ENCODE measurements at regions not wholly inside any gene's neighbourhood (a gene's known extent, or its start where the extent isn't known, plus 50 kb on each side); places are given as distances from the start of the nearest gene placed in this dataset.

- FAIRE-seq (no peak), DNase-seq (ENCODE audit: low read depth) (no peak)
- Mint-ChIP-seq H3K4me1 (ENCODE audit: low read depth, unreplicated experiment) (no peaks in the 10 kb centered on the region), H3K27ac (ENCODE audit: unreplicated experiment) (no peak overlapping the region), H3K9me3 (ENCODE audit: unreplicated experiment) (no peaks in the 10 kb centered on the region), H3K4me3 (ENCODE audit: unreplicated experiment) (no peak overlapping the region), H3K36me3 (ENCODE audit: low read depth, unreplicated experiment) (no peaks in the 10 kb centered on the region), H3K27me3 (ENCODE audit: low read depth, unreplicated experiment) (no peaks in the 10 kb centered on the region)
- H3K4me1 ChIP-seq (ENCODE audit: insufficient read depth, low read length): no peaks in the 10 kb centered on the region
- no peaks in the 10 kb centered on the region for H3K9me3 ChIP-seq (ENCODE audit: insufficient read depth, low read depth, low read length)
- no peaks in the 10 kb centered on the region for H3K79me2 ChIP-seq (ENCODE audit: insufficient read depth, low read length)
- H3K9ac ChIP-seq (ENCODE audit: low read length): no peak overlapping the region
- no peaks in the 10 kb centered on the region for H3K27me3 ChIP-seq (ENCODE audit: insufficient read depth, low read length)
- H3K4me2 ChIP-seq (ENCODE audit: low read length): no peak overlapping the region
- no peaks in the 10 kb centered on the region for H3K36me3 ChIP-seq (ENCODE audit: insufficient read depth, low read length)
- H3K27ac ChIP-seq (ENCODE audit: low read depth, low read length): no peak overlapping the region
- H2AFZ ChIP-seq (ENCODE audit: low read depth, low read length): no peak overlapping the region
- no peak overlapping the region for H3K4me3 ChIP-seq (ENCODE audit: insufficient read depth, low read depth, low read length)
- TF ChIP-seq EZH2 (IDR thresholded peaks at IDR 0.05; ENCODE audit: insufficient read depth, low read length) (no peak), CTCF (IDR thresholded peaks at IDR 0.05; ENCODE audit: insufficient read depth, low read depth, low read length) (no peak)
- H4K20me1 ChIP-seq (ENCODE audit: insufficient read depth, low read length): no peaks in the 10 kb centered on the region
Observed at GRCh38 chr2:117707874-117708273, 106.6 kb upstream of the DDX18 start.

GRCh38 chr2:117712684-117713083, 101.8 kb upstream of the DDX18 start:
- Mint-ChIP-seq H3K4me3 (ENCODE audit: unreplicated experiment) (no peak overlapping the region), H3K36me3 (ENCODE audit: low read depth, unreplicated experiment) (no peaks in the 10 kb centered on the region), H3K27me3 (ENCODE audit: low read depth, unreplicated experiment) (no peaks in the 10 kb centered on the region), H3K9me3 (ENCODE audit: unreplicated experiment) (no peaks in the 10 kb centered on the region), H3K27ac (ENCODE audit: unreplicated experiment) (no peak overlapping the region), H3K4me1 (ENCODE audit: low read depth, unreplicated experiment) (no peaks in the 10 kb centered on the region)
- DNase-seq (ENCODE audit: low read depth) (no peak), FAIRE-seq (no peak)
- Histone ChIP-seq H3K4me3 (ENCODE audit: insufficient read depth, low read depth, low read length) (no peak overlapping the region), H3K9ac (ENCODE audit: low read length) (no peak overlapping the region), H3K4me1 (ENCODE audit: insufficient read depth, low read length) (no peaks in the 10 kb centered on the region), H3K36me3 (ENCODE audit: insufficient read depth, low read length) (no peaks in the 10 kb centered on the region), H3K79me2 (ENCODE audit: insufficient read depth, low read length) (no peaks in the 10 kb centered on the region), H4K20me1 (ENCODE audit: insufficient read depth, low read length) (no peaks in the 10 kb centered on the region), H3K27ac (ENCODE audit: low read depth, low read length) (no peak overlapping the region), H3K27me3 (ENCODE audit: insufficient read depth, low read length) (no peaks in the 10 kb centered on the region), H2AFZ (ENCODE audit: low read depth, low read length) (no peak overlapping the region), H3K9me3 (ENCODE audit: insufficient read depth, low read depth, low read length) (no peaks in the 10 kb centered on the region), H3K4me2 (ENCODE audit: low read length) (no peak overlapping the region)
- TF ChIP-seq EZH2 (IDR thresholded peaks at IDR 0.05; ENCODE audit: insufficient read depth, low read length) (no peak), CTCF (IDR thresholded peaks at IDR 0.05; ENCODE audit: insufficient read depth, low read depth, low read length) (no peak)

- Histone ChIP-seq H3K27me3 (ENCODE audit: insufficient read depth, low read length) (no peaks in the 10 kb centered on the region), H3K79me2 (ENCODE audit: insufficient read depth, low read length) (no peaks in the 10 kb centered on the region), H3K9ac (ENCODE audit: low read length) (no peak overlapping the region), H2AFZ (ENCODE audit: low read depth, low read length) (no peak overlapping the region), H3K9me3 (ENCODE audit: insufficient read depth, low read depth, low read length) (no peaks in the 10 kb centered on the region), H3K4me2 (ENCODE audit: low read length) (no peak overlapping the region), H4K20me1 (ENCODE audit: insufficient read depth, low read length) (no peaks in the 10 kb centered on the region), H3K4me3 (ENCODE audit: insufficient read depth, low read depth, low read length) (no peak overlapping the region), H3K27ac (ENCODE audit: low read depth, low read length) (no peak overlapping the region), H3K4me1 (ENCODE audit: insufficient read depth, low read length) (no peaks in the 10 kb centered on the region), H3K36me3 (ENCODE audit: insufficient read depth, low read length) (no peaks in the 10 kb centered on the region)
- Mint-ChIP-seq H3K36me3 (ENCODE audit: low read depth, unreplicated experiment) (no peaks in the 10 kb centered on the region), H3K27ac (ENCODE audit: unreplicated experiment) (no peak overlapping the region), H3K27me3 (ENCODE audit: low read depth, unreplicated experiment) (no peaks in the 10 kb centered on the region), H3K4me3 (ENCODE audit: unreplicated experiment) (no peak overlapping the region), H3K9me3 (ENCODE audit: unreplicated experiment) (no peaks in the 10 kb centered on the region), H3K4me1 (ENCODE audit: low read depth, unreplicated experiment) (no peaks in the 10 kb centered on the region)
- TF ChIP-seq CTCF (IDR thresholded peaks at IDR 0.05; ENCODE audit: insufficient read depth, low read depth, low read length): no peak
- no peak for FAIRE-seq
- DNase-seq (ENCODE audit: low read depth): no peak
Observed at GRCh38 chr2:117714110-117714509, 100.4 kb upstream of the DDX18 start.
